HG03520 (cell line): ENCODE measurements at regions not wholly inside any gene's neighbourhood (a gene's known extent, or its start where the extent isn't known, plus 50 kb on each side); places are given as distances from the start of the nearest gene placed in this dataset.
"Not testable (repeated sequence)": the region's sequence is repeated elsewhere in the genome, so short reads cannot be mapped to it uniquely, and the experiment has no call there.

Source experiments
- ATAC-seq: cut with Tn5 transposase; IDR thresholded peaks from one replicate; pipeline ENCODE4 v1.9.1; 2021; ENCODE audit warnings: mild to moderate bottlenecking, moderate library complexity; ENCODE audit not compliant: unreplicated experiment

DNA sequence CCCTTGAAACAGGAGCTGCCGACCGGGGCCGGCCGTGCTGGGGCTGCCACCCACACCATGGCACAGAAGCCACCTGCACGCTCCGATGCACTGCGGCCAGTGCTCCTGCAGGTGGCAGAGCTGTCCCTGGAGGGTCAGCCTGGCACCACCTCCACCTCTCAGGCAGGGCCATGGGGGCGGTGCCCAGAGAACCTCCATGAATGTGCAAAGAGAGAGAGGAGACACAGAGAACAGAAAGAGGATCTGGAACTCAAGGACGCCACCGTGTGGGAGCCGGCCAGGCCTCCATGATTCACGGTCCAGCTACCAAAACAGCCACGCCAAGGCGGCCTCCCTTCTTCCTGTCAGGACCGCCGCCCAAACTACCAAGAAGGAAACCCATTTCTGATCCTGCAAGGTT lies 5397.7 kb upstream of the TPTE start:
- ATAC-seq = not testable (repeated sequence)

DNA sequence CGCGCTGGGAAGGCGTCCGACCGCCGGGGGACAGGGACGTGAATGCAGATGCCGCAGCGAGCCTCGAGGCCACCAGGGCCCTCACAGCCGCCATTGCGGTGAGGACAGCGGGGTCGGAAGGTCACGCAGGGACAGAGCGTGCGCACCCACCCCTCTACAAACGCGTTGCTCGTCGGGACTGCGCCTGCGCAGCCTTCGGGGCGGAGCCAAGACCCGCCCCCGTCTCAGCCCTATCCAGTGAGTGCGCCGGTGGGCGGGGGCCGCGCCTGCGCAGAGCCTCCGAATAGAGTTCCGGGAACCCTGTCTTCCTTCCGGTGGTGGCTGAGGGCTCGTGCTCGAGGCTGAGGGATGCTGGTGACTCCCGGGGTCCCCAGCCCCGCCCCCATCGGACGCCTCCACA lies 5393.1 kb upstream of the TPTE start:
- ATAC-seq = peak; percentile 82

DNA sequence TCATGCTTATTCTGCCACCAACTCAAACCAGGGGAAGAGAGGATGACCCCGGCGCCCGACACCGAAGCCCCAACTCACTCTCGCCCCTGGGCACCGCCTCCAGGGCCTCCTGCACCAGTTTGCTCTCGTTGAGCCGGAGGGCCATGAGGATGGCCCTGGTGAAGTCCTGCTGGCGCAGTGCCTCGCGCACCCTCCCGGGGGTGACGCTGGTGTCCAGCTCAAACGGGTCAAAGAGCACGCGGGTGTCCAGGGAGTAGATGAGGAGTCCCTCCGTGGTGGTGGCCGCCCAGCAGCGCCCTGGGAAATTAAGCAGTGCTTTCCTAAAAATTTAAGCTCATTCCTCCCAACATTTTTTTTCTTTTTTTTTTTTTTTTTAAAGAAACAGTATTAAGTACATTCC lies 5387.6 kb upstream of the TPTE start:
- not testable (repeated sequence) for ATAC-seq

DNA sequence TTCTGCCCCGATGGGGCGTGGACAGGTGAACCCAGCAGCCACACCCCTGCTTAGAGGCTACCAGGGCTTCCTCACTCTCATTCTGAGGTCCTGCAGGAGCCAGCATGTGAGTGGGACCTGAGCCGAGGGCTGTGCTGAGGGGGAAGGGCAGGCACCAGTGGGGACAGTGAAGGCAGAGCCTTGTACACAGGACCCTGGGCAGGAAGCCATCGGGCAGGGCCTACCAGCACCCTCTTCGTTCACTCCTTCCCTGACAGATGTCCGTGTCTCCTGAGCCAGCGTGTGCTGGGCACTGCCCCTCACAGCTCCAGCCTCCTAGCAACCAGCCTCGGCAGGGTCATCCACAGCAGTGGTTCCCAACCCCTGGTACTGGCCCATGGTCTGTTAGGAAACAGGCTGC lies 5385.0 kb upstream of the TPTE start:
- not testable (repeated sequence) for ATAC-seq

DNA sequence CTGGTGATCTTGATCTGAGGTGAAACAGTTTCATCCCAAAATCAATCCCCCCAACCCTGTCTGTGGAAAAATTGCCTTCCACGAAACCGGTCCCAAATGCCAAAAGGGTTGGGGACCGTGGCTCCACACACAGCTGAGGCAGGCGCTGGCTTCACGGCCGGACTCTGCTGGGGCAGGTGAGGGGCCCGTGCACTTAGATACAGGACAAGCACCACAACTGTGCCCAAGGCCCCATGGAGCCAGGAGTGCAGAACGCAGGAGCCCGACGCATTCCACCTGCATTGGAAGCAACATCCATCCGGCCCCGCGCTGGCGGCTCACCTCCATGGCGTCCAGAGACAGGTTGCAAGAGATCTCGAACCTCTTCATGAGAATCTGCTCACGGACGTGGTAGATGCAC lies 5384.4 kb upstream of the TPTE start:
- ATAC-seq = not testable (repeated sequence)

DNA sequence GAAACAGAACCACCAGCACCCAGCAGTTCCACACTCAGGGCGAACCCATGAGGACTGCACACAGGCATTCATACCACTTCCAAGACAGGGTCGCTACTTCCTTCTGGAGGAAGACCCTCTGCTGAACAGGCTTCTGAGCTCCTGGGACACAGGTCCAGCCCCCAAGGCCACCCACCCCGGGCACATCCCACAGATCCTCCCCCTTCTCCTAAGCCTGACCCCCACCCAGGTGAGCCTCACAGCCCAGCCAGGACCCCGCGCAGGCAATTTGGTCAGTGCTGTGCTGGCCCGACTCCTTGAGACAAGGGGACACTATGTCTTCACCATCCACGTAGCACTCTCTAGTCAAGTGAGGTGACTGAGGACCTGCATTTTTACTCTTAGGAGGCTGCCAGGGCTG lies 5382.7 kb upstream of the TPTE start:
- not testable (repeated sequence) for ATAC-seq

DNA sequence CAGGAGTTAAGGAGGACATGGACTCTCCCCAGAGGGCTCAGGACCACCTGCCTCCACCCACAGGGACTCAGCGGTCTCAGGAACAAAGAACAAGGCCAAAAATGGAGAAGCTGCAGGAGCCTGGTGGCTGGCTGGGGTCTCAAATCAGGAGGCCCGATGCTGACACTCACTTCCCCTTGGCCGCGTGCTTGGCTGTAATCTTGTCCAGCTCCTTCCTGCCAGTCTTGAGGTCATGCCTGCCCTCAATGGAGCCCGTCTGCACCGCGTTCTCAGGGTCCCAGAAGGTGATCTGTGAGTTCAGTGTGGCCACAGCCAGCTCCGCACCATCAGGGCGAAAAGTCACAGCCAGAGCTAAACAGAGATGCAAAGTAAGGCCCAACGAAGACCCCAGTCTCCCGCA lies 5381.9 kb upstream of the TPTE start:
- ATAC-seq = not testable (repeated sequence)

DNA sequence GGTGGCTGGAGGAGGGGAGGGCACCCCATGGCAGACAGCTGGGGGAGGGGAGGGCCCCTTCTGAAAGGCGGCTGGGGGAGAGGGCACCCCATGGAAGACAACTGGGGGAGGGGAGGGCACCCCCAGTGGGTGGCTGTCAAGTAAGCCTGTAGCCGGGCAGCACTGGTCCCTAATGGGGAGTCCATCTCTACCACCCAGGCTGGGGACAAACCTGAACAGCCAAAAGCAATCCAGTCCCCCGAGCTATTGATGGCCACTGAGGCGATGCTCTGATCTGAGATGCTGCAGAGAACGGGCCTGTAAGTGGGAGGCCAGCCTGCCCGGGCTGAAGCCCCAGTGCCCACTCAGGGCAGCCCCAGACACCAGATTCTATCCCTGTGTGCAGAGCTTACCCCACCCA lies 5378.4 kb upstream of the TPTE start:
- not testable (repeated sequence) for ATAC-seq

DNA sequence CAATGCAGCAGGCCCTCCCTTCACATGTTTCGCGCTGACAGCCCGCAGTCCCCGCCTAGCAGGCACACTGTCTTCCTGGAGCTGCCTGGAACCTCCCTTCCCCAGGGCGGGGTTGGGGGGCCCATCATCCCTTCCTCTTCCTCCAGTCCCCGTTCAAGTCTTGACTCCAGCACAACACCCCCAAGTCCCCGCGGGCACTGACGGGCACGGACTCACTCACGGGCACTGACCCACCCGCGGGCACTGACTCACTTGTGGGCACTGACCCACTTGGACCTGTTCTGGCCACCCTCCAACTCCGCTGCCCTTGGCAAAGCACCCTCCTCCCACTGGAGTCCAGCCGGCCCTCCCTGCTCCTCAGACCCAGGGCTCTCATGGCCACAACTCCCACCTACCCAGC lies 5376.7 kb upstream of the TPTE start:
- ATAC-seq = not testable (repeated sequence)

DNA sequence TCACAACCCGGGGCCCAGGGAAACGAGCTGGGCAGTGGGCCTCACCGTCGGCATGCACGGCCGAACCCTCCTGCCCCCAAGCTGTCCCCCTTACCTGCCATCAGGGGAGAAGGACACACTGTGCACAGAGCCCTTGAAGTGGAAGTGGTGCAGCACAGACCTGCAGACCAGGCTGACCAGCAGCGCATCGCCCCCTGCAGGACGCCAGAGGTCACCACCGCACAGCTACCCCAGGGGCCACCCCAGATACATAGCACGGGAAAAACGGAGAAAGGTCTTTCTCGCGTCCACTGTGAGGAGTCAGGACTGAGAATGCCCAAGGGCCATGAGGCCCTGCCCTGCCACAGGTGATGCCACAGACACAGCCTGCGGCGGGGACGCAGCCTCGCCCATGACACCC lies 5373.7 kb upstream of the TPTE start:
- ATAC-seq = not testable (repeated sequence)

DNA sequence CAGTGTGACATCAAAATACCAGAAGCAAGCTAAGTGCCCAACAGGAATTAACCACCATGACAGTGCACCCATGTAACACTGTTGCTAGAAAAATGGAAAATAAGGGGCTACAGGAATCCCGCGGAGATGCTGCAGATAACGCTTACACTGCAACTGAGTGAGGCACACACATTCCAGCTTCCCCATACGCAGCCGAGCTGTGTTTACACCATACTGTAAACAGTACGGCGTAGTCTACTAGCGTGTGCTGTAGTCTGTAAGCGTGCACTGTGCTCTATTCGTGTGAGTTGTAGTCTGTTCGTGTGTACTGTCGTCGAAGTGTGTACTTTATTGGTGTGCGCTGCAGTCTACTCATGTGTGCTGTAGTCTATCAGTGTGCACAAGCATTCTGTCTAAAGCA lies 5372.2 kb upstream of the TPTE start:
- ATAC-seq = not testable (repeated sequence)

DNA sequence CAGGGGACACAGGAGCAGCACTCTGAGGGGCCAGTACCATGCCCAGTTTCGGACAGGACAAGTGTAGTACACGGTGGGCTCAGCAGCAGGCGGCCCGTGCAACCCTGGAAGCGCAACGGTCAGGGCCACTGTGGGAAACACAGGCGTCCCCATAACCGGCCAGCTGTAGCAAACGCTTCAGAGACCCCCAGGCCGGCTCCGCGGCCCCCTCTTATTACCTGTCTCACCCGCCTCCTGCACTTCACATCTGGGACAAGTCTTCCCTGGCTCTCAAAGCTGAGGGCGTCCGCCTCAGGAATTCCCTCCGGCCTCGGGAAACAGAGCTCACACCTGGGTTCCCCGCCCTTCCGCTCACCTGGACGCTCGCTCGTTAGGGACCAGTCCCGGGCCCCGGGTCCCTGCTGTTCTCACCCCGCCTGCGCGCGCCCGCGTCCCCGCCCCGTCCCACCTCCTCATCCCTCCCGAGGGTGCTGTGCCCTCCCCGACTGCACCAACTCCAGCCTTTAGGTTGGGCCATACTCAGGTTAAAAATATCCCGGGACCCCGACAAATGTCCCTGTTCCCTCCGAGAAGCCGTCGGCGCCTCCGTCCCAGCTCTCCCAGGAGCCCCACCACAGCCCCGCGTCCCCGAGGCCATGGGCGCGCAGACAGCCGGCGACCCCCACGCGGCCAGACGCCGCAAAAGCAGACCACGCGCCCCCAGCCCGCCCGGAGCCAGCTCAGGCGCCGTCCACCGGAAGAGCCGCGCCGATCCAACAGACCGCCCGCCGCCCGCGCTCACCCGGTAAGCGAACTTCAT lies 5367.3 kb upstream of the TPTE start:
- not testable (repeated sequence) for ATAC-seq

DNA sequence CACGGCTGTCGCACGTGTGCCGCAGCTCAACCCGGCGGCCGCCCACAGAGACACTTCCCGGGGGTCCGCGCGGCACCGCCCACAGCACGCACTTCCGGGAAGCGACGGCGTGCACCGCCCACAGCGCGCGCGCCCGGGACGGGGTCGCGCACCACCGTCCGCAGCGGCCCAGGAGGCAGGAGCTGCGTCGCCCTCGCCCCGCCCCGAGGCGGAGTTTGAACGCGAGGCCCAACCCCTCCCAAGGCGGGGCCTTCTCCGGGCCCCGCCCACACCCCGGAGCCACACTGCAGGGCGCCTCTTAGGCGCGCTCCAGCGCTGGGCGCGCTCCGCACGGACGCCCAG lies 5366.8 kb upstream of the TPTE start:
- not testable (repeated sequence) for ATAC-seq

DNA sequence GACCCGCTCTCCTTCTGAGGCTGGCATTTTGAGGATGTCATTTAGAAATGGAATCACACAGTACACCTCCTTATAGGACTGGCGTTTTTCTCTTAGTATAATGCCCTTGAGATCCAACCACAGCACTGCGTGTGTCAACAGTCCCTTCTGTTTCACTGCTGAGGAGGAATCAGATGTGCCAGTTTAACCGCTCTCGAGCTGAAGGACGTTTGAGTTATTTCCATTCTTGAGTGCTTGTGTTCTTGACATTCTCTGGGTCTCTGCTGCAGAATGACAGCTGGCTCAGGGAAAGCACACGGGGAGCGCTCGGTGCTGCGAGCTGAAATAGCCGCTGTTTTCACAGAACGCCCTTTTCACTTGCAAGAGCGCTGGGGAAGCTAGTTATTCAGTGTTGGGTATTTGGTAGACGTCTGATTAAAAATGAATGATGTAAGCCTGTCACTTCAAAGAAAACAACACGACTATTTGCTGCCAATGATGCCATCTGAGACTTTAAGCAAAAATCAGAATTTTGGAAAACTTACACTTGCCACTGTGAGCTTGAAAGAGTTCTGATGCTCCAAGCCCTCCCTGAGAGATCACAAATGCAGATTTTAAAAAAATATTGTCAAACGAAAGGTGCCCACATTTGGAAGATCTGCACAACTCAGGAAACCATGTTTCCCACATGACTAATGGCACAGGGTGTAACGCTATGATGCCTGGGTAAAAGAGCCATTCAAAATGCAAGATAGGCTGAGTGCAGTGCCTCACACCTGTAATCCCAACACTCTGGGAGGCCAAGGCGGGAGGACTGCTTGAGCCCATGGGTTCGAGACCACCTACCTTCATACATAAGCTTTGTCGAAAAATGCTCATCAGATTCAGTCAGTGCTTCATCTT lies 5358.4 kb upstream of the TPTE start:
- not testable (repeated sequence) for ATAC-seq

DNA sequence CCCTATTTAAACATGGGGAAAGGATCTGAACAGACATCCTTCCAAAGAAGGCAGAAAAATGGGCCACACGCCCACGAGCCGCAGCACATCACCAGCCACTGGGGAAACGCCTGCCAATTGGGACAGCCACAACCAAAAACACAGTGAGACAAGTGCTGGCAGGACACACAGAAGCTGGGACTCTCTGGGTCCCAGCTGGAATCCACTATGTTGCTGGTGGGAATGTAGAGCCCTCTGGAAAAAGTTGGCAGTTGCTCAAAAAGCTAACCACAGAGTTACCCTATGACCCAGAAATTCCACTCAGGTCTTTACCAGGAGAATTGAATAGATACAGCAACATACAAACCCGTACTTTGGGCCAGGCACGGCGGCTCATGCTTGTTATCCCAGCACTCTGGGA lies 5355.6 kb upstream of the TPTE start:
- not testable (repeated sequence) for ATAC-seq
